ENCODE measurements at regions not wholly inside any gene's neighbourhood (a gene's known extent, or its start where the extent isn't known, plus 50 kb on each side); places are given as distances from the start of the nearest gene placed in this dataset.

DNA sequence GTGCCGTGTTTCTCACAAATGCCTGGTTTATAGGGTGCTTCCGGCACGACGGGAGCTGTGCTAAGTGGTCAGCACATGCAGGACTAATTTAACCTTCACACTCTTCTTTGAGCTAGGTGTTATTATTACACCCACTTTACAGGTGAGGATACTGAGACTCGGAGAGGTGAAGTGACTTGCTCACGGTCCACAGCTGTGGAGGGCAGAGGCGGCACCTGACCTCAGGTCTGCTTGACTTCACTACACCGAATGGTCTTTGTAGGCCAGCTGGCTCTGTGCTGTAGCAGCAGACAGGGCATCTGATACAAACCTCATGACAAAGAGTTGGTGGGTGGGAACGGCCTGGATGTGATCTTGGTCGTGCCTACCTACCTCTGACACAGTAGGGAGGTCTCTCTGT, 102.0 kb upstream of the BOD1 start:
- H3K4me3 ChIP-seq (ENCODE audit: low read length): no peak overlapping the region
- peaks cover 24% of the 10 kb centered on the region for H3K4me1 ChIP-seq (ENCODE audit: control insufficient read depth, insufficient read depth, low read length)
- H3K36me3 ChIP-seq (ENCODE audit: control insufficient read depth, insufficient read depth, low read length): no peaks in the 10 kb centered on the region
- no CpG with 5 or more reads among the region's 10 CpGs for WGBS (ENCODE audit: insufficient coverage, low lambda C conversion rate)
- H3K9me3 ChIP-seq (ENCODE audit: control insufficient read depth, low read depth, low read length): no peaks in the 10 kb centered on the region
- H3K27ac ChIP-seq (ENCODE audit: low read length): no peak overlapping the region
- H3K27me3 ChIP-seq (ENCODE audit: control insufficient read depth, insufficient read depth, low read length): no peaks in the 10 kb centered on the region
- DNase-seq: no peak

DNA sequence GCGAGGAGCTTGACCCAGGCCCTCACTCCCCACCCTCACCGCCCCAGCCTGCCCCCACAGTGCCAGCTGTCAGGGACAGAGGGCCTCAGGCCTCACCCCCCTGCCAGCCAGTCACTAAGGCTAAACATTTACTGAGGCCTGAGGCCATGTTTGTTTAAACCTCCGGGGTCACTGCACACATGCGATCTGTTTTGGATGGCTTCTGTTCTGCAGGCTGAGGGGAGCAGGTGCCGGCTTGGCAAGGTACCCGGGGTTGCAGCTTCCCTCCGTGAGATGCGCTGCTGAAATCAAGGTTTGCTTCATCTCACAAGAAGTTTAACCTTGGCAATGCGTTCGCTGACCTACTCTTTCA, 103.3 kb upstream of the BOD1 start:
- Histone ChIP-seq H3K27me3 (ENCODE audit: control insufficient read depth, insufficient read depth, low read length) (no peaks in the 10 kb centered on the region), H3K4me3 (ENCODE audit: low read length) (no peak overlapping the region), H3K9me3 (ENCODE audit: control insufficient read depth, low read depth, low read length) (no peaks in the 10 kb centered on the region), H3K27ac (ENCODE audit: low read length) (peak overlapping the region; percentile 52), H3K36me3 (ENCODE audit: control insufficient read depth, insufficient read depth, low read length) (no peaks in the 10 kb centered on the region), H3K4me1 (ENCODE audit: control insufficient read depth, insufficient read depth, low read length) (peaks cover 24% of the 10 kb centered on the region)
- WGBS (ENCODE audit: insufficient coverage, low lambda C conversion rate): 60% methylated on average over 2 of the region's 10 CpGs
- DNase-seq: peak in 1 of 2 donors; percentile 44

DNA sequence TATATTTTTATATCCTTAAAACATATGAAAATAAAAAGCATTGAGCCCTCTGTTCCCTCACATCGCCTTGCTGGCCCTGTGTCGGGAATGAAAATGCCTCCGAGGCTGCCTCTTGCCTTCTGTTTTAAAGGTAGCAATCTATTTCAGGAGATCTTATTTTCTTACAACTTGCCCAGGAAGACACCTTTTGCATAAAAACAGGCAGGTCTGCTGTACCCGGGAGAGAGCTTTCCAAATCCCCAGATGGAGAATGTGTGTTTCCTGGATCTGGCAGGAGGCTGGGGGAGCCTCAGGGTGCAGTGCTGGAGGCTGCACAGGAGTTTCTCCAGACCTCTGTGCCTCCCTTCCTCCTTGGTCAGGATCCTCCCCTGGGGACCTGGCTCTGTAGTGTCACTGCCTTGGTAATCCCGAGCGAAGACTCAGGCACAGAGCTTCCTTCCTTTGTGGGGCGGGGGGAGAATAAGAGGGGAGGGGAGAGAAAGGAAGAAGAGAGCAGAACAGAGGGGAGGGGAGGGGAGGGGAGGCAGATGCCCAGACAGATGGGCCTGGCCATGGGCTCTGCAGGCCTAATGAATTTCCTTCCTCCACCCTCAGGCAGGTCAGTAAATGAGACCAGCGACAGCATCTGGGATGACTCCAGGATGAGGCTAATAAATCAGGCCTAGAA, 104.0 kb upstream of the BOD1 start:
- Histone ChIP-seq H3K36me3 (ENCODE audit: control insufficient read depth, insufficient read depth, low read length) (no peaks in the 10 kb centered on the region), H3K9me3 (ENCODE audit: control insufficient read depth, low read depth, low read length) (no peaks in the 10 kb centered on the region), H3K4me3 (ENCODE audit: low read length) (no peak overlapping the region), H3K4me1 (ENCODE audit: control insufficient read depth, insufficient read depth, low read length) (peaks cover 22% of the 10 kb centered on the region), H3K27me3 (ENCODE audit: control insufficient read depth, insufficient read depth, low read length) (no peaks in the 10 kb centered on the region), H3K27ac (ENCODE audit: low read length) (peak overlapping the region; percentile 32)
- DNase-seq: no peak
- 100% methylated on average over 1 of the region's 8 CpGs for WGBS (ENCODE audit: insufficient coverage, low lambda C conversion rate)

DNA sequence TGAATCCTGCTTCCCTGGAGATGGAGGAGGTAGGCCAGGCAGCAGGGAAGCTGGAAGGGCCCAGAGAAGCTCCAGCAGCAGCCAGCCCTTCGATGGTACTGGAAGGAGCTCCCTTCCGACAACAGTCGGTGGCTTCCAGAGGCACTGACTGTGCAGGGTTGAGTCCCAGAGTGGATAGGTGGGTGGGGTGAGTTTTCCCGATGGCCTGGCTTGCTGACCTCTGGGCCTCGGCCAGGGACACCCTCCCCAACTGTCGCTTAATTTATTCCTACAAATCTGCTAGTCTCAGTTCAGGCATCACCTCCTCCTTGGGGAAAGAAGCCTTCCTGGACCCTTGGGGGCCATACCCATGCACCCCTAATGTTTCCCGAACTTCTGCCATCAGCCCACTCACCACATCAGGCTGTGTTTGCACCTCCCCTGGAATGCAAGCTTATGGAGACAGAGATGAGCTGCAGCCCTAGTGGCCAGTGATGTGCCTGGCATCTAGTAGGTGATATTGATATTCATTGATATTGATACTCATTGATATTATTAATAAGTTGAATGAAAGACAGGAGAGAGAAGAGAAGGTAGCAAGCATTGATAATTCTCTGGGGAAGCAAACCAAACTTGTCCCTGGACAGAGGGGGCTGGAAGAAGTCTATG, 104.6 kb upstream of the BOD1 start:
- peak overlapping the region; percentile 32 for H3K27ac ChIP-seq (ENCODE audit: low read length)
- no peaks in the 10 kb centered on the region for H3K36me3 ChIP-seq (ENCODE audit: control insufficient read depth, insufficient read depth, low read length)
- H3K4me1 ChIP-seq (ENCODE audit: control insufficient read depth, insufficient read depth, low read length): peaks cover 18% of the 10 kb centered on the region
- no peaks in the 10 kb centered on the region for H3K27me3 ChIP-seq (ENCODE audit: control insufficient read depth, insufficient read depth, low read length)
- H3K9me3 ChIP-seq (ENCODE audit: control insufficient read depth, low read depth, low read length): no peaks in the 10 kb centered on the region
- no peak for DNase-seq
- 100% methylated on average over 1 of the region's 7 CpGs for WGBS (ENCODE audit: insufficient coverage, low lambda C conversion rate)
- H3K4me3 ChIP-seq (ENCODE audit: low read length): no peak overlapping the region

DNA sequence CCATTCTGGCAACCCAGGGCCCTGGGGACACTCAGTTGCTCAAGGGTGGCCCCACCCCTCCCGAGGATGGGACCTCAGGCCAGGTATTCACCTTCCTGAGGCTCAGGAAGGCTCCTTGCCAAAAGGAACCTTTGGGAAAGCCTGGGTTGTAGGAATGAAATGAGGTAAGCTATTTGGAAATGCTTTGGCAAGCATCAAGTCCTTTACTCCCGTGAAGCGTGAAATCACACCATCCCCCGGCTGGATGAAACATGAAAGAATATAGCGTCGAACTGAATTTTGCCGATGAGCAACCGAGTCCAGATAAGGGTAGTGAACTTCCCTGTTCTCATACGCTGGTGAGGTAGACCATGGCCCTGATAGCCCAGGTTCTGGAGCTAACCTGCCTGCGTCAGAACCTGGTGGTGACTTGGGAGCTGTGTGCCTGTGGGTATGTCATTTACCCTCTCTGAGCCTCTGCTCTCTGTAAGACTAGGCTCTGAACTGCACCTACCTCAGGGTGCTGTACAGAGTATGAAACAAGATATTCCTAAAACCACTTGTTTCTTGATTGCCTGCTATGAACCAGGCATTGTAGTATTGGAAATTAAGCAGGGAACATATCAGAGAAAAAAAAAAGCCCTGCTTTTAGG, 105.3 kb upstream of the BOD1 start:
- Histone ChIP-seq H3K4me3 (ENCODE audit: low read length) (no peak overlapping the region), H3K27ac (ENCODE audit: low read length) (no peak overlapping the region), H3K27me3 (ENCODE audit: control insufficient read depth, insufficient read depth, low read length) (no peaks in the 10 kb centered on the region), H3K36me3 (ENCODE audit: control insufficient read depth, insufficient read depth, low read length) (no peaks in the 10 kb centered on the region), H3K4me1 (ENCODE audit: control insufficient read depth, insufficient read depth, low read length) (peaks cover 18% of the 10 kb centered on the region), H3K9me3 (ENCODE audit: control insufficient read depth, low read depth, low read length) (no peaks in the 10 kb centered on the region)
- WGBS (ENCODE audit: insufficient coverage, low lambda C conversion rate): no CpG with 5 or more reads among the region's 10 CpGs
- DNase-seq: no peak

DNA sequence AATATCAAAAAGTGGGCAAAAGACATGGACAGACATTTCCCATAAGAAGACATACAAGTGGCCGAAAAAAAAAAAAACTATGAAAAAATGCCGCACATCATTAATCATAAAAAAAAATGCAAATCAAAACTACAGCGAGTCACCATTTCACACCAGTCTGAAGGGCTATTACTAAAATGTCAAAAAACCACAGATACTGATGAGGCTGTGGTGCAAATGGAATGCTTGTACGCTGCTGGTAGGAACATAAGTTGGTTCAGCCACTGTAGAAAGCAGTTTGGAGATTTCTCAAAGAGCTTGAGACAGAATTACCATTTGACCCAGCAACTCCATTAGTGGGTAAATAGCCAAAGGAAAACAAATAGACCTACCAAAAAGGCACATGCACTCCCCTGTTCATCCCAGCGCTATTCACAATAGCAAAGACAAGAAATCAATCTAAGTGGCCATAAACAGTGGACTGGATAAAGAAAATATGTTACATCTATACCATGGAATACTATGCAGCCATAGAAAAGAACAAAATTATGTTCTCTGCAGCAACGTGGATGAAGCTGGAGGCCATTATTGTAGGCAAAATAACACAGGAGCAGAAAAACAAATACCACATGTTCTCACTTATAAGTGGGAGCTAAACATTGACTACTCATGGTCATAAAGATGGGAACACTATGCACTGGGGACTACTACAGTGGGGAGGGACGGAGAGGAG, 110.6 kb upstream of the BOD1 start:
- Histone ChIP-seq H3K4me1 (ENCODE audit: control insufficient read depth, insufficient read depth, low read length) (peaks cover 22% of the 10 kb centered on the region), H3K27ac (ENCODE audit: low read length) (peak overlapping the region; percentile 91), H3K9me3 (ENCODE audit: control insufficient read depth, low read depth, low read length) (no peaks in the 10 kb centered on the region), H3K27me3 (ENCODE audit: control insufficient read depth, insufficient read depth, low read length) (no peaks in the 10 kb centered on the region), H3K36me3 (ENCODE audit: control insufficient read depth, insufficient read depth, low read length) (no peaks in the 10 kb centered on the region), H3K4me3 (ENCODE audit: low read length) (no peak overlapping the region)
- no peak for DNase-seq
- WGBS (ENCODE audit: insufficient coverage, low lambda C conversion rate): 100% methylated on average over 1 of the region's 7 CpGs

DNA sequence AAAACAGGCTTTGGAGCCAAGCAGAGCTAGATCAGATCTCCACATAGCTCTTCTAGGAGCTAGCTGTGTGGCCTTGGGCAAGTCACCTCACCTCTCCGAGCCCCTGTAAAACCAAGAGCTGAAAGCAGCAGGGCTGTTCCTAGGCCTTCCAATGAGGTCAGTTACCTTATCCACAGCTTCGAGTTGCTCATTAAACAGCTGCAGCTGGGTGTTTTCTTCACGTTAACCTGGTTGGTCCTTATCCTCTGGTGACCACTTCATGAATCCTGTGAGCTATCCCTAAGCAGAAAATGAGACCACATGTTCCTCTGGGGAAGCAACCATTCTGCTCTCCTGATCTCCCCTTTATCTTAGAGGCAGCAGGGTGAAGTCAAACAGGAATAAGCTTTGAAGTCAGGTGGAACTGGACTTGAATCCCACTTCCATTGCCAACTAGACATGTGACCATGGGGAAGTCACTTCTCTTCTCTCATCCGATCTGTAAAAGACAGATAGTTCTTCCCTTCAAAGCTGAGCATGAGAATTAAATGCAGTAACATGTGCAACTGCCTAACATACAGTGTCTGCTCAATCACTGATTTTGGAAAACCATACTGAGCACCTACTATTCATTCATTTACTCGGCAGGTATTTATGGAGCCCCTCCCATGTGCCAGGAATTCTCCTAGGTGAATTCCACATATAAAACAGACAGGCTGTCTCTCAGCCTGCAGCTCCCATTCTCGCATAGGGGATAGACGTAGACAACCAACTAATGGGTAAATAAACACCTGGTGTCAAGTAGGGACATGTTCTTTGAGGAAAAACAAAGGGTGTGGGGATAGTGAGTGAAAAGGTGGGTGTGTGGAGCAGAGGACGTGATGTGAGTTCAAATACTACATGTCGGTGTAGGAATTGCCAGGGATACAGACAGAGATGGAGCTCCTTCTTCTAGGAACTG, 111.7 kb upstream of the BOD1 start:
- no peak overlapping the region for H3K4me3 ChIP-seq (ENCODE audit: low read length)
- peaks cover 22% of the 10 kb centered on the region for H3K4me1 ChIP-seq (ENCODE audit: control insufficient read depth, insufficient read depth, low read length)
- peak; percentile 74 to 91 for DNase-seq
- H3K9me3 ChIP-seq (ENCODE audit: control insufficient read depth, low read depth, low read length): no peaks in the 10 kb centered on the region
- no peaks in the 10 kb centered on the region for H3K36me3 ChIP-seq (ENCODE audit: control insufficient read depth, insufficient read depth, low read length)
- no peaks in the 10 kb centered on the region for H3K27me3 ChIP-seq (ENCODE audit: control insufficient read depth, insufficient read depth, low read length)
- no CpG with 5 or more reads among the region's 9 CpGs for WGBS (ENCODE audit: insufficient coverage, low lambda C conversion rate)
- peak overlapping the region; percentile 91 for H3K27ac ChIP-seq (ENCODE audit: low read length)

DNA sequence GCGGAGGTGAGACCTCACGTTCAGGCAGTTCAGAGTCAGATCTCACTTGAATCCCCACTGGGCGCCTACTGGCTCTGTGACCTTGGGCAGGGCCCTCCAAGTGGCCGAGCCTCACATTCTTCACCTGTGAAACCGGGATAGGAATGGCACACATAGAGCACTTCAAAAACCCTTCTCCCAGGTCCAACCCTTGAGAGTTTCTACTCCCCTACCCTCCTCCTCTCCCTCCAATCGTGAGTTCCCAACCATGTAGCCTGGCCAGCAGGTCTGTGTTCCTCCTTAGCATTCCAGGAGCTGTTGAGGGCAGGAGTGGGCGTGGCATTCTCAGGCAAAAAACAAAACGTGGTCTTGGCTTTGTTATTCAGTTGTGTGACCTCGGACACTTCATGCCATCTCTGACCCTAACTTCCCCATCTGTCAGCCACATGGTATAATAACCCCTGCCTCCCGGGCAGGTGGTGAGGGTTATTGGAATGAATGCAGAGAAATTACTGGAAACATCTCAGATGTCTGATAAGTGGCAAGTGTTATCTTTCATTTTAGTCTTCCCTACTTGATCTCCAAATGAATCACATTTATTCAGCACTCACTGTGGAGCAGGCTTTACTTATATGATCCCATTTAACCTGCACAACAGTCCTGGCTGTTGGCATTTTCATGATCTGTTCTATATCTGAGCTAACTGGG, 112.8 kb upstream of the BOD1 start:
- 40% methylated on average over 1 of the region's 10 CpGs for WGBS (ENCODE audit: insufficient coverage, low lambda C conversion rate)

DNA sequence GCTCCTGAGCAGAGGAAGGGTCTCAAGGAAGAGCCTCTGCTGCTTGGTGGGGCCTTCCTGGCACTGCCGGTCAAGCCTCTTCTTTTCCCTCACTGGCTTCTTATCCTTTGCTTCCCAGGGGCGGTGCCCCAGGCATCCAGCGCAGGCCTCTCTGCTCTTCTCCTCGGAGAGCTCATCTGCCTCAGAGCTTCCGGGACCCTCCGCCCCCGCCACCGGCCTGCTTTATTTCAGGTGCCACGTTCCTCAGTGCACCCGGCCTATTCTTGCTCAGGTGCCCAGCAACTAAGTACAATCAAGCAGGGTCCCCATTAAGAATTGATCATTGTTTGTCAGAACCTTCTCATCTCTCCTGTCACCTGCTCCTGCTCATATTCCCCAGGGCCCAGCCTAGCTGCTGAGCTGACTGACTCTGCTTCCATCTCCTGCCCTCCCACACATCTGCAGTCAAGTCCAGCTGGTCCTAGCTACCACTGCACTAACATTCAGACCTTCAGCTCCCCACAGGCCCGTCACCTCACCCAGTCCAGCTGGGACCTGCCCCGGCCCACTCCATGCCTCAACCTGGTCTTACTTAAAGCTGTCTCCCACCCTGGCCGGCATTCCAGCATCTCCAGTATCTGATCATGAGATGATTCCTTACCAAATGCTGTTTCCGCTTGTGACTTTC, 114.3 kb upstream of the BOD1 start:
- Histone ChIP-seq H3K27me3 (ENCODE audit: control insufficient read depth, insufficient read depth, low read length) (no peaks in the 10 kb centered on the region), H3K4me1 (ENCODE audit: control insufficient read depth, insufficient read depth, low read length) (peaks cover 25% of the 10 kb centered on the region), H3K4me3 (ENCODE audit: low read length) (no peak overlapping the region), H3K9me3 (ENCODE audit: control insufficient read depth, low read depth, low read length) (no peaks in the 10 kb centered on the region), H3K27ac (ENCODE audit: low read length) (no peak overlapping the region), H3K36me3 (ENCODE audit: control insufficient read depth, insufficient read depth, low read length) (no peaks in the 10 kb centered on the region)
- WGBS (ENCODE audit: insufficient coverage, low lambda C conversion rate): no CpG with 5 or more reads among the region's 14 CpGs
- no peak for DNase-seq

More for the DNA sequence above, 112.8 kb upstream of the BOD1 start:
- peaks cover 22% of the 10 kb centered on the region for H3K4me1 ChIP-seq (ENCODE audit: control insufficient read depth, insufficient read depth, low read length)
- peak overlapping the region; percentile 91 for H3K27ac ChIP-seq (ENCODE audit: low read length)
- no peak overlapping the region for H3K4me3 ChIP-seq (ENCODE audit: low read length)
- no peak for DNase-seq
- no peaks in the 10 kb centered on the region for H3K9me3 ChIP-seq (ENCODE audit: control insufficient read depth, low read depth, low read length)
- no peaks in the 10 kb centered on the region for H3K36me3 ChIP-seq (ENCODE audit: control insufficient read depth, insufficient read depth, low read length)
- no peaks in the 10 kb centered on the region for H3K27me3 ChIP-seq (ENCODE audit: control insufficient read depth, insufficient read depth, low read length)

Measured in large intestine (tissue), 3 donors.